ENCODE measurements at regions not wholly inside any gene's neighbourhood (a gene's known extent, or its start where the extent isn't known, plus 50 kb on each side); places are given as distances from the start of the nearest gene placed in this dataset.

DNA sequence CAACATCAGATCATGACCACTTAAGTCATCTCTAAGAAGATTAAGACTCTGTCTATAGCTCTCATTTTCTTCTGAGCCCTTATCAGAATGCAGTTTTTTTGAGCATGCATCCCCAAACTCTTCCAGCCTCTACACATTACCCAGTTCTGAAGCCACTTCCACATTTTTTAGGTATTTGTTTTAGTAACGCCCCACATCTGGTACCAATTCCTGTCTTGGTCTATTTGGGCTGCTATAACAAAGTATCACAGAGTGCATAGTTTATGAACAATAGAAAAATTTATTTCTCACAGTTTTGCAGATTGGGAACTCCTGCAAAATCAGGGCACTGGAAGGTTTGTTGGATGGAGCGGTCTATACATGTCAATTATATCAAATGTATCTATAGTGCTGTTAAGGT is 107.7 kb upstream of the KCND2 start:
- TF ChIP-seq, protein P1, sequence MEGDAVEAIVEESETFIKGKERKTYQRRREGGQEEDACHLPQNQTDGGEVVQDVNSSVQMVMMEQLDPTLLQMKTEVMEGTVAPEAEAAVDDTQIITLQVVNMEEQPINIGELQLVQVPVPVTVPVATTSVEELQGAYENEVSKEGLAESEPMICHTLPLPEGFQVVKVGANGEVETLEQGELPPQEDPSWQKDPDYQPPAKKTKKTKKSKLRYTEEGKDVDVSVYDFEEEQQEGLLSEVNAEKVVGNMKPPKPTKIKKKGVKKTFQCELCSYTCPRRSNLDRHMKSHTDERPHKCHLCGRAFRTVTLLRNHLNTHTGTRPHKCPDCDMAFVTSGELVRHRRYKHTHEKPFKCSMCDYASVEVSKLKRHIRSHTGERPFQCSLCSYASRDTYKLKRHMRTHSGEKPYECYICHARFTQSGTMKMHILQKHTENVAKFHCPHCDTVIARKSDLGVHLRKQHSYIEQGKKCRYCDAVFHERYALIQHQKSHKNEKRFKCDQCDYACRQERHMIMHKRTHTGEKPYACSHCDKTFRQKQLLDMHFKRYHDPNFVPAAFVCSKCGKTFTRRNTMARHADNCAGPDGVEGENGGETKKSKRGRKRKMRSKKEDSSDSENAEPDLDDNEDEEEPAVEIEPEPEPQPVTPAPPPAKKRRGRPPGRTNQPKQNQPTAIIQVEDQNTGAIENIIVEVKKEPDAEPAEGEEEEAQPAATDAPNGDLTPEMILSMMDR (IDR thresholded peaks at IDR 0.05; ENCODE audit: low read depth, low read length): no peak

DNA sequence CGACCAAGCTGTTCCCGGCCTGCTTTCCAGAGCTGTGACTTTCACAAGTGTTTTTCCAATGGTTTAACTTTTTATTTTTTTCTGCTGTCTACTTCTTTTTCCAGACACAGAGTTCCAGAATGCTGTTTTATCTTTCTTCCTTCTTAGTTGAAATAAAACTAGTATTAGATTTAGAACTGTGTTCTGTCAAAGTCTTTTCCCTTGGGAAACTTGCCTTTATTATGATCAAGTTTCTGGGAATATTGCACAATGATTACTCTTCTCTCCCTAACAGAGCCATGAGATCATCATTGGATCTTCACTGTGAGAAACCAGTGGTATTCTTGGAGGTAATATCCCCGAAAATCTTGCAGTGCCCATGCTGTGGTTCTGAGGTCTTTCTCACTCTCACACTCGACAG is 104.9 kb upstream of the KCND2 start:
- TF ChIP-seq, protein P1 (IDR thresholded peaks at IDR 0.05; ENCODE audit: low read depth, low read length): no peak
- no peak overlapping the region for H3K4me3 ChIP-seq (ENCODE audit: low read depth, low read length)

More for the DNA sequence above, 107.7 kb upstream of the KCND2 start:
- H3K4me3 ChIP-seq (ENCODE audit: low read depth, low read length): no peak overlapping the region

DNA sequence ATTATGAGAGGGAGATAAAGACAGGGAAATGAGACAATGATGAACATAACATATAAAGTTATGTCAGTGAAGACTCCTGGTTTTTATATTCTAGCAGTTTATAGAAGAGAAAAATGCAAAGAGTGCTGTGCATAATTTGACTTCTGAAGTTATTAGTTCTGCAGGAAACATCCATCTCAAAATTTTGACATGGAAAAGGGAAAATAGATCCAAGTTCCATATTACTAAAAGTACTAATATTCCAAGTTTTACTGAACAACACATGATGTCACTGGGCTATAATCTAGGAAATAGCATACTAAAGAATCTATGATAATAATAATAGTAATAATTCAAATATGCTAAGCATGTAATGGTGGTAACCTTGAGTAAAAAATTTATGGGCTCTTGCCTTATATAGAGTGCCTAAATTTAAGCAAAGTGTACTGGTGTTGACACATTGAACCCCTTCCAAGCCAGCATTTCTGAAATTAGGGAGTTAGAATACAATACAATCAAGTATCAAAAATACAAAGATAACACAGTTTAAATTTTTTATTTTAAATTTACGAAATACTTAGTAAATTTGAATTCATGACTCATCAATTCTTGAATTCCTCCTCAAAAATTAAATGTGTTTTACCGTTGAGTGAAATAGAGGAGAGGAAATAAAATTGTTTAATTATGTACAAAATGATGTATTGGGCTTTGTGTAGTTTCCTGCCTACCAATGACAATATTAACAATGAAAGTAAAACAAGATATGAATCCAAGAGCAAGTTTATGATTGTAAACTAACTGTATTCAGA is 102.8 kb upstream of the KCND2 start:
- no peak overlapping the region for H3K4me3 ChIP-seq (ENCODE audit: low read depth, low read length)
- TF ChIP-seq, protein P1 (IDR thresholded peaks at IDR 0.05; ENCODE audit: low read depth, low read length): no peak

DNA sequence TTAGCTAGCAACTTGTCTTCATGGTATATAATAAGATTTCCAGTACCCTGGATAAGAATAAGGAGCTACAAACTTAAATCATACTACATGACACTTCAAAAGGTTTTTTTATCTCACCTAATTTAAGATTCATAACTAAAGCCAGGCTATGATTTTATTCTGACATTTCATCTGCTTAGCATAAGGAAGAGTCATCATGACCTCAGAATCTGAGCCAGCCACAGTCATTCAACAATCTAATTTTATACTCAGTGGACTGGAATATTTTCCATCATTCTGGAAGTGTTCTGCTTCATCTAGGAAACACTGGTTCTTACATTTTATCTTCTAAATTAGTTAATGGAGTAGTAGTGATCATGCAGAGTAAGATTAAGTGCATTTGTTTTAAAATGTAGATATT is 102.1 kb upstream of the KCND2 start:
- TF ChIP-seq, protein P1 (IDR thresholded peaks at IDR 0.05; ENCODE audit: low read depth, low read length): no peak
- no peak overlapping the region for H3K4me3 ChIP-seq (ENCODE audit: low read depth, low read length)

DNA sequence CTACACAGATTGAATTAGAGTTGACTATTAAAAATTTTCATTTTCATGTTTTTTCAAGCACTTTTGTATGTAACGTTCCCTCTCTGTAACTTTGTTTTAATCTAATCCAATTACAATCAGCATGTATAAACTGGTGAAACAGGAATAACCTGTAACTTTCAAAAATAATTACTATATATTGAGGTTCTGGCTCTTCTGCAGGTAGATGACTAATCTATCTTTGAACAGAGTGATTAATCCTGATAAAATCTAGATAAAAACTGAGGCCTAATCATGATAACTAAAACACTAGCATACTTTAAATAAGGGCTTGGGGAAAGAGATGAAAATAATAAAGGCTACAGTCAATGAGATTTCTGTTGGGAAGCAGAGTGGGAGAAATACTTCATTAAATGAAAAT is 101.6 kb upstream of the KCND2 start:
- TF ChIP-seq, protein P1 (IDR thresholded peaks at IDR 0.05; ENCODE audit: low read depth, low read length): no peak
- no peak overlapping the region for H3K4me3 ChIP-seq (ENCODE audit: low read depth, low read length)

DNA sequence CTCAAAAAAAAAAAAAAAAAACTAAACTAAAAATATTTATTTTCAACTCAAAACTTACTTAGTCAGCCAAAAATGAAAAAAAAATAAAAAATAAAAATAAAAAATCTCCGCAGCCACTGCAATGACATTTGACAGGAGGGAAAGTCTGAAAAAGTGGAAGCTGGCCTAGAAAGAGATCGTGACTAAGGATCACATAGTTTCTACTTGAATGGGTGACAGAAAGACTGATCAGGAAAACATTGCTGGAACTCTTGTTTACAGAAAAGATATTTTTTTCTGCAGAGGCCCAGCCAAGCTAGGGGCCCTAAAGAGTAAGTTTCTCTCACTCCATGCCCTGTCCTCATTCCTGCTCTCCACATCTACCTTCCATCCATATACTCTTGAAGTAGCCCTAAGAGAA is 92.8 kb upstream of the KCND2 start:
- TF ChIP-seq, protein P1 (IDR thresholded peaks at IDR 0.05; ENCODE audit: low read depth, low read length): no peak
- H3K4me3 ChIP-seq (ENCODE audit: low read depth, low read length): no peak overlapping the region

DNA sequence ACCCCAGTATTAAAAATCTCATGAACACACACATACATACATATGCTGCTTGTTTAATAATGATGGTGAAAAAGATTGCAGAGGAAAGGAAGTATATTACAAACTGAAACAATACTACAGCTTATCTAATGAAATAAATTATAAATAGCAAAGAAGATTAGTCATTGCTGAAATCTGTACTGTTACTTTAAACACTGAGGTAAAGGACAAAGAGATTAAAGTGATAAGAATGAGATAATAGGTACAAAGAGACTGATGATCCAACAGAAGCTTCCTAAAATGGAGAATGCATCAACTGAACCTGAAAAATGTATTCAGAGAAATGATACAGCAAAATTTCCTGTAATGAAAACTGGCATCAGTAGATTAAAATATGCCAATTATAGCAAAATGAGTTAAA is 91.5 kb upstream of the KCND2 start:
- TF ChIP-seq, protein P1 (IDR thresholded peaks at IDR 0.05; ENCODE audit: low read depth, low read length): no peak
- H3K4me3 ChIP-seq (ENCODE audit: low read depth, low read length): no peak overlapping the region
